Pulmonary artery endothelial cell (primary cell): ENCODE measurements at regions not wholly inside any gene's neighbourhood (a gene's known extent, or its start where the extent isn't known, plus 50 kb on each side); places are given as distances from the start of the nearest gene placed in this dataset.

Source experiments
- DNase-seq: peaks from one replicate; pipeline ENCODE4 v3.0.0-alpha.2; 2011; ENCODE audit warnings: low read depth, low spot score

GRCh38 chr20:10771435-10772140 is 97.8 kb upstream of the JAG1 start:
- DNase-seq = no peak

GRCh38 chr20:10774357-10774943 is 100.7 kb upstream of the JAG1 start:
- no peak for DNase-seq

GRCh38 chr20:10777710-10778109 is 103.9 kb upstream of the JAG1 start:
- no peak for DNase-seq

- DNase-seq = no peak
Measured at GRCh38 chr20:10779911-10780310, 106.1 kb upstream of the JAG1 start.

GRCh38 chr20:10780901-10781300 is 107.1 kb upstream of the JAG1 start:
- DNase-seq = no peak

GRCh38 chr20:10781526-10781925 is 107.7 kb upstream of the JAG1 start:
- no peak for DNase-seq

- DNase-seq = no peak
Measured at GRCh38 chr20:10783707-10784553, 110.1 kb upstream of the JAG1 start.

- DNase-seq = no peak
Measured at GRCh38 chr20:10784554-10785183, 110.9 kb upstream of the JAG1 start.

- DNase-seq = no peak
Measured at GRCh38 chr20:10786678-10787077, 112.9 kb upstream of the JAG1 start.

GRCh38 chr20:10788055-10788454 is 114.3 kb upstream of the JAG1 start:
- DNase-seq = no peak

- DNase-seq = no peak
Measured at GRCh38 chr20:10788877-10789276, 115.1 kb upstream of the JAG1 start.

GRCh38 chr20:10789386-10789785 is 115.6 kb upstream of the JAG1 start:
- DNase-seq = no peak

- DNase-seq = no peak
Measured at GRCh38 chr20:10790013-10790412, 116.2 kb upstream of the JAG1 start.

GRCh38 chr20:10792291-10792690 is 118.5 kb upstream of the JAG1 start:
- no peak for DNase-seq

GRCh38 chr20:10793766-10794165 is 120.0 kb upstream of the JAG1 start:
- no peak for DNase-seq

- DNase-seq = no peak
Measured at GRCh38 chr20:10794765-10795164, 121.0 kb upstream of the JAG1 start.

- DNase-seq = no peak
Measured at GRCh38 chr20:10795286-10796026, 121.7 kb upstream of the JAG1 start.

- DNase-seq = no peak
Measured at GRCh38 chr20:10798811-10799210, 125.0 kb upstream of the JAG1 start.

- no peak for DNase-seq
Measured at GRCh38 chr20:10799735-10800134, 125.9 kb upstream of the JAG1 start.

- DNase-seq = no peak
Measured at GRCh38 chr20:10800288-10800687, 126.5 kb upstream of the JAG1 start.

- DNase-seq = no peak
Measured at GRCh38 chr20:10802236-10802635, 128.4 kb upstream of the JAG1 start.
